DMS 273 treated with DMSO at 0.1 percent for 48 hours (cell line): ENCODE measurements at regions not wholly inside any gene's neighbourhood (a gene's known extent, or its start where the extent isn't known, plus 50 kb on each side); places are given as distances from the start of the nearest gene placed in this dataset.
"Not testable (repeated sequence)": the region's sequence is repeated elsewhere in the genome, so short reads cannot be mapped to it uniquely, and the experiment has no call there.

Experiments used
- DNase-seq: peaks from one replicate; lab custom pipeline; 2025; lab: John Stamatoyannopoulos, UW

GRCh38 chr21:15311510-15311909, 246.7 kb upstream of the NRIP1 start:
- DNase-seq, result no peak

GRCh38 chr21:15317034-15317433, 252.2 kb upstream of the NRIP1 start:
- not testable (repeated sequence) for DNase-seq

GRCh38 chr21:15319727-15320126, 254.9 kb upstream of the NRIP1 start:
- DNase-seq, result no peak

GRCh38 chr21:15324542-15324941, 259.7 kb upstream of the NRIP1 start:
- no peak for DNase-seq

GRCh38 chr21:15326032-15326867, 261.4 kb upstream of the NRIP1 start:
- no peak for DNase-seq

- DNase-seq, result no peak
These were observed 263.0 kb upstream of the NRIP1 start for GRCh38 chr21:15327637-15328265.

- no peak for DNase-seq
These were observed 264.4 kb upstream of the NRIP1 start for GRCh38 chr21:15329191-15329590.

- no peak for DNase-seq
These were observed 266.1 kb upstream of the NRIP1 start for GRCh38 chr21:15330872-15331271.

GRCh38 chr21:15332572-15332971, 267.8 kb upstream of the NRIP1 start:
- DNase-seq, result no peak

- no peak for DNase-seq
These were observed 268.4 kb upstream of the NRIP1 start for GRCh38 chr21:15333136-15333710.

- DNase-seq, result no peak
These were observed 269.2 kb upstream of the NRIP1 start for GRCh38 chr21:15333951-15334350.

GRCh38 chr21:15343066-15343465, 278.3 kb upstream of the NRIP1 start:
- no peak for DNase-seq

GRCh38 chr21:15352009-15352408, 287.2 kb upstream of the NRIP1 start:
- no peak for DNase-seq

- DNase-seq, result no peak
These were observed 288.7 kb upstream of the NRIP1 start for GRCh38 chr21:15353546-15353945.

- no peak for DNase-seq
These were observed 289.7 kb upstream of the NRIP1 start for GRCh38 chr21:15354516-15354915.

GRCh38 chr21:15355066-15355465, 290.3 kb upstream of the NRIP1 start:
- no peak for DNase-seq

GRCh38 chr21:15359251-15359650, 294.5 kb upstream of the NRIP1 start:
- no peak for DNase-seq

- DNase-seq, result no peak
These were observed 297.7 kb upstream of the NRIP1 start for GRCh38 chr21:15362458-15362857.

- no peak for DNase-seq
These were observed 299.1 kb upstream of the NRIP1 start for GRCh38 chr21:15363921-15364320.

GRCh38 chr21:15365751-15366392, 301.1 kb upstream of the NRIP1 start:
- DNase-seq, result no peak

- DNase-seq, result no peak
These were observed 301.8 kb upstream of the NRIP1 start for GRCh38 chr21:15366555-15366954.

- no peak for DNase-seq
These were observed 302.3 kb upstream of the NRIP1 start for GRCh38 chr21:15367061-15367626.
